Brain microvascular endothelial cell (primary cell): ENCODE measurements at regions not wholly inside any gene's neighbourhood (a gene's known extent, or its start where the extent isn't known, plus 50 kb on each side); places are given as distances from the start of the nearest gene placed in this dataset.

Experiments
- DNase-seq: peaks from one replicate; pipeline ENCODE4 v3.0.0-alpha.2; 2020
- H3K27ac ChIP-seq: fragments of 250-450 bp; sonication (Bioruptor Pico); 2 replicates; pipeline ENCODE4 v1.5.1; 2020; ENCODE audit warnings: mild to moderate bottlenecking, moderate library complexity
- H3K27me3 ChIP-seq: fragments of 250-450 bp; sonication (Bioruptor Pico); replicated peaks from 2 replicates; pipeline ENCODE4 v1.5.1; 2020; ENCODE audit warnings: mild to moderate bottlenecking
- H3K36me3 ChIP-seq: fragments of 250-450 bp; sonication (Bioruptor Pico); replicated peaks from 2 replicates; pipeline ENCODE4 v1.5.1; 2020; ENCODE audit warnings: mild to moderate bottlenecking
- H3K4me3 ChIP-seq: 2 replicates; pipeline ENCODE4 v1.5.1; 2011; ENCODE audit warnings: low read depth, mild to moderate bottlenecking, control low read depth, low read length, moderate library complexity
- CTCF ChIP-seq: IDR thresholded peaks from 2 replicates; pipeline ENCODE4 v1.5.1; 2011; ENCODE audit warnings: low read depth, mild to moderate bottlenecking, moderate library complexity, low read length, control low read depth, inconsistent platforms; ENCODE audit errors: missing control alignments
- in situ Hi-C: cut with HindIII; loops from 2 replicates; pipeline ENCODE4 v1.10.0; 2017; ENCODE audit warnings: low sequenced_read_pairs, low pct_ligation_motif_present

GRCh38 chr4:14924076-14924811 is 78.0 kb upstream of the CPEB2 start:
- Histone ChIP-seq H3K27me3 (no peaks in the 10 kb centered on the region), H3K4me3 (no peak overlapping the region), H3K36me3 (no peaks in the 10 kb centered on the region), H3K27ac (no peak overlapping the region)
- TF ChIP-seq CTCF: no peak
- DNase-seq: no peak
- in situ Hi-C loops: no loop called here

- no peaks in the 10 kb centered on the region for H3K27me3 ChIP-seq
- H3K27ac ChIP-seq: no peak overlapping the region
- H3K4me3 ChIP-seq: no peak overlapping the region
- in situ Hi-C loops: no loop called here
- H3K36me3 ChIP-seq: no peaks in the 10 kb centered on the region
- no peak for TF ChIP-seq CTCF
- no peak for DNase-seq
Observed at GRCh38 chr4:14924812-14925344, 77.4 kb upstream of the CPEB2 start.

GRCh38 chr4:14925471-14925870 is 76.8 kb upstream of the CPEB2 start:
- in situ Hi-C loops: no loop called here
- TF ChIP-seq CTCF: no peak
- no peak for DNase-seq
- Histone ChIP-seq H3K36me3 (no peaks in the 10 kb centered on the region), H3K27me3 (no peaks in the 10 kb centered on the region), H3K4me3 (no peak overlapping the region), H3K27ac (no peak overlapping the region)

GRCh38 chr4:14926368-14926767 is 75.9 kb upstream of the CPEB2 start:
- in situ Hi-C loops: no loop called here
- Histone ChIP-seq H3K27ac (no peak overlapping the region), H3K27me3 (no peaks in the 10 kb centered on the region), H3K4me3 (no peak overlapping the region), H3K36me3 (no peaks in the 10 kb centered on the region)
- TF ChIP-seq CTCF: no peak
- no peak for DNase-seq

- TF ChIP-seq CTCF: no peak
- Histone ChIP-seq H3K4me3 (no peak overlapping the region), H3K27me3 (no peaks in the 10 kb centered on the region), H3K27ac (no peak overlapping the region), H3K36me3 (no peaks in the 10 kb centered on the region)
- DNase-seq: no peak
- in situ Hi-C loops: no loop called here
Observed at GRCh38 chr4:14928035-14928434, 74.2 kb upstream of the CPEB2 start.

GRCh38 chr4:14929669-14930068 is 72.6 kb upstream of the CPEB2 start:
- TF ChIP-seq CTCF: no peak
- DNase-seq: no peak
- in situ Hi-C loops: no loop called here
- H3K36me3 ChIP-seq: no peaks in the 10 kb centered on the region
- no peak overlapping the region for H3K4me3 ChIP-seq
- no peak overlapping the region for H3K27ac ChIP-seq
- H3K27me3 ChIP-seq: no peaks in the 10 kb centered on the region
